ENCODE measurements at regions not wholly inside any gene's neighbourhood (a gene's known extent, or its start where the extent isn't known, plus 50 kb on each side); places are given as distances from the start of the nearest gene placed in this dataset.

DNA sequence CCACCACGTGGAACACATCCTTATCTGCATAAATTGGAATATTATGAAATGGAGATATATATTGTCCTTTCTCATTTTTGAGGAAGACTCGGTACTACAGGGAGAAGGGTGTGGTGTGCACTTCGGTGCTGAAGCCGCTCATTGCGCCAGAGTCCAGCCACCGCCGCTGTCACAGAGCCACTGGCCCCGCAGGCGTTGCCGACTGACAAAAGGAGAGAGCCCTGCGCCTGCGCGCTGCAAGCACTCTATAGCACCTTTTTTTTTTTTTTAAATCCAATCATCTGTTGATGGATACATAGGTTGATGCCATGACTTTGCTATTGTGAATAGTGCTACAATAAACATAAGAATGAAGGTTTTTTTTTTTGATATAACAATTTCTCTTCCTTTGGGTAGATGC is 130.0 kb upstream of the TBC1D5 start:
- no peak for TF ChIP-seq BHLHE40 (IDR thresholded peaks at IDR 0.05; ENCODE audit: borderline replicate concordance)
- TF ChIP-seq, protein P1, sequence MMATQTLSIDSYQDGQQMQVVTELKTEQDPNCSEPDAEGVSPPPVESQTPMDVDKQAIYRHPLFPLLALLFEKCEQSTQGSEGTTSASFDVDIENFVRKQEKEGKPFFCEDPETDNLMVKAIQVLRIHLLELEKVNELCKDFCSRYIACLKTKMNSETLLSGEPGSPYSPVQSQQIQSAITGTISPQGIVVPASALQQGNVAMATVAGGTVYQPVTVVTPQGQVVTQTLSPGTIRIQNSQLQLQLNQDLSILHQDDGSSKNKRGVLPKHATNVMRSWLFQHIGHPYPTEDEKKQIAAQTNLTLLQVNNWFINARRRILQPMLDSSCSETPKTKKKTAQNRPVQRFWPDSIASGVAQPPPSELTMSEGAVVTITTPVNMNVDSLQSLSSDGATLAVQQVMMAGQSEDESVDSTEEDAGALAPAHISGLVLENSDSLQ (IDR thresholded peaks at IDR 0.05): no peak
- no peak for TF ChIP-seq FOXM1 (IDR thresholded peaks at IDR 0.05; ENCODE audit: borderline replicate concordance)
- no peak for TF ChIP-seq HDGF (IDR thresholded peaks at IDR 0.05; ENCODE audit: borderline replicate concordance)
- TF ChIP-seq SP1 (IDR thresholded peaks at IDR 0.05): no peak
- TF ChIP-seq CTBP1 (IDR thresholded peaks at IDR 0.05; ENCODE audit: borderline replicate concordance): no peak
- no peak for TF ChIP-seq LEF1 (IDR thresholded peaks at IDR 0.05; ENCODE audit: borderline replicate concordance)
- no peak for TF ChIP-seq ELF4 (IDR thresholded peaks at IDR 0.05)
- TF ChIP-seq TARDBP (IDR thresholded peaks at IDR 0.05): no peak
- TF ChIP-seq FOXA1 (IDR thresholded peaks at IDR 0.05): no peak

Measured in HEK293T (cell line).